ACC112 (cell line): ENCODE measurements at regions not wholly inside any gene's neighbourhood (a gene's known extent, or its start where the extent isn't known, plus 50 kb on each side); places are given as distances from the start of the nearest gene placed in this dataset.
"Not testable (repeated sequence)": the region's sequence is repeated elsewhere in the genome, so short reads cannot be mapped to it uniquely, and the experiment has no call there.

Experiments used
- H2AFZ ChIP-seq: fragments of 200-600 bp; sonication (generic); one replicate; pipeline ENCODE4 v1.6.0; 2017; ENCODE audit warnings: antibody characterized with exemption, low read length; ENCODE audit not compliant: unreplicated experiment
- H3K27ac ChIP-seq: fragments of 200-600 bp; sonication (generic); 2 replicates; pipeline ENCODE4 v1.5.1; 2014; ENCODE audit warnings: low read depth, mild to moderate bottlenecking, antibody characterized with exemption, low read length, moderate library complexity
- H3K27me3 ChIP-seq: fragments of 200-600 bp; sonication (generic); 2 replicates; pipeline ENCODE4 v1.6.1; 2014; ENCODE audit warnings: mild to moderate bottlenecking, antibody characterized with exemption, low read length, moderate library complexity, mixed read lengths; ENCODE audit not compliant: insufficient read depth
- H3K36me3 ChIP-seq: fragments of 200-600 bp; sonication (generic); 2 replicates; pipeline ENCODE4 v1.6.1; 2016; ENCODE audit warnings: mild to moderate bottlenecking, antibody characterized with exemption, low read length, moderate library complexity, mixed read lengths; ENCODE audit not compliant: insufficient read depth
- H3K4me1 ChIP-seq: fragments of 200-600 bp; sonication (generic); one replicate; pipeline ENCODE4 v1.6.1; 2016; ENCODE audit warnings: low read length, mixed read lengths; ENCODE audit not compliant: insufficient read depth, unreplicated experiment, control insufficient read depth
- H3K4me3 ChIP-seq: fragments of 200-600 bp; sonication (generic); 2 replicates; pipeline ENCODE4 v1.5.1; 2014; ENCODE audit warnings: mild to moderate bottlenecking, low read depth, low read length
- H3K79me2 ChIP-seq: fragments of 200-600 bp; sonication (generic); one replicate; pipeline ENCODE4 v1.6.0; 2016; ENCODE audit warnings: low read length; ENCODE audit not compliant: control insufficient read depth, unreplicated experiment, insufficient read depth

- H3K36me3 ChIP-seq: no peaks in the 10 kb centered on the region
- no peaks in the 10 kb centered on the region for H3K79me2 ChIP-seq
- H3K4me1 ChIP-seq: no peaks in the 10 kb centered on the region
- no peaks in the 10 kb centered on the region for H3K27me3 ChIP-seq
- H3K27ac ChIP-seq: no peak overlapping the region
- H3K4me3 ChIP-seq: no peak overlapping the region
- H2AFZ ChIP-seq: no peak overlapping the region
Observed at GRCh38 chr2:53314718-53315117, 452.9 kb upstream of the CHAC2 start.

- H3K4me1 ChIP-seq, H3K27me3 ChIP-seq, H3K79me2 ChIP-seq, H2AFZ ChIP-seq, H3K27ac ChIP-seq, H3K36me3 ChIP-seq, H3K4me3 ChIP-seq: not testable (repeated sequence)
Observed at GRCh38 chr2:53313644-53314043, 454.0 kb upstream of the CHAC2 start.

GRCh38 chr2:53312721-53313120, 454.9 kb upstream of the CHAC2 start:
- no peaks in the 10 kb centered on the region for H3K4me1 ChIP-seq
- H3K27me3 ChIP-seq: no peaks in the 10 kb centered on the region
- H3K79me2 ChIP-seq: no peaks in the 10 kb centered on the region
- no peak overlapping the region for H3K4me3 ChIP-seq
- H2AFZ ChIP-seq: no peak overlapping the region
- H3K27ac ChIP-seq: no peak overlapping the region
- H3K36me3 ChIP-seq: no peaks in the 10 kb centered on the region

- H3K27ac ChIP-seq: no peak overlapping the region
- H3K4me3 ChIP-seq: no peak overlapping the region
- H3K79me2 ChIP-seq: no peaks in the 10 kb centered on the region
- H3K4me1 ChIP-seq: no peaks in the 10 kb centered on the region
- no peaks in the 10 kb centered on the region for H3K36me3 ChIP-seq
- H2AFZ ChIP-seq: no peak overlapping the region
- no peaks in the 10 kb centered on the region for H3K27me3 ChIP-seq
Observed at GRCh38 chr2:53312181-53312580, 455.4 kb upstream of the CHAC2 start.

DNA sequence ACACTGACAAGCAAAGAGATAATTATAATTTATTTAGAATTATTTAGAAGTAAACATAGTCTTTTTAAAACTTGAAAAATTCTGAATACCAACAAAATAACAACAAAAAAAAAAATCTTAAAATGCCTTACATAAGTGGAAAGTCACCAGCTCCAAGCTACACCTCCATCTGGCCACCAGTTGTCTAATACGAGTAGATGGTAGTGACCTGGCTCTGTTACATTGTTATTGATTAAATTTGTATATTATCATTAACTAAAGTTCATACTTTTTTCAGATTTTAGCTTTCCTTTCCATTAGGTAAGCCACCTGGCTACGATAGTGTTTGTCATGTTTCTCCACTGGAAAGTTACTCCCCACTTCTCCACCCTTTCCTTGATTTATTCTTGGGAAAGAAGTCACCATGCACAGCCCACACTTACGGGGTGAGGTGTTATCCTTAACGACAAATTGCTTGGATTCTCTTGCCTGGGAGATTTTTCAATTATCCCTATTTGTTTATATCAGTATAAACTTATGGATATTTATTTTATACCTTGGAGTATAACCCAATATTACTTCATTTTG, 464.5 kb upstream of the CHAC2 start:
- Histone ChIP-seq H3K79me2 (no peaks in the 10 kb centered on the region), H3K36me3 (no peaks in the 10 kb centered on the region), H3K27ac (no peak overlapping the region), H2AFZ (no peak overlapping the region), H3K27me3 (no peaks in the 10 kb centered on the region), H3K4me3 (no peak overlapping the region), H3K4me1 (no peaks in the 10 kb centered on the region)

GRCh38 chr2:53302455-53302854, 465.1 kb upstream of the CHAC2 start:
- Histone ChIP-seq H3K27me3 (no peaks in the 10 kb centered on the region), H2AFZ (no peak overlapping the region), H3K27ac (no peak overlapping the region), H3K4me1 (no peaks in the 10 kb centered on the region), H3K36me3 (no peaks in the 10 kb centered on the region), H3K4me3 (no peak overlapping the region), H3K79me2 (no peaks in the 10 kb centered on the region)

DNA sequence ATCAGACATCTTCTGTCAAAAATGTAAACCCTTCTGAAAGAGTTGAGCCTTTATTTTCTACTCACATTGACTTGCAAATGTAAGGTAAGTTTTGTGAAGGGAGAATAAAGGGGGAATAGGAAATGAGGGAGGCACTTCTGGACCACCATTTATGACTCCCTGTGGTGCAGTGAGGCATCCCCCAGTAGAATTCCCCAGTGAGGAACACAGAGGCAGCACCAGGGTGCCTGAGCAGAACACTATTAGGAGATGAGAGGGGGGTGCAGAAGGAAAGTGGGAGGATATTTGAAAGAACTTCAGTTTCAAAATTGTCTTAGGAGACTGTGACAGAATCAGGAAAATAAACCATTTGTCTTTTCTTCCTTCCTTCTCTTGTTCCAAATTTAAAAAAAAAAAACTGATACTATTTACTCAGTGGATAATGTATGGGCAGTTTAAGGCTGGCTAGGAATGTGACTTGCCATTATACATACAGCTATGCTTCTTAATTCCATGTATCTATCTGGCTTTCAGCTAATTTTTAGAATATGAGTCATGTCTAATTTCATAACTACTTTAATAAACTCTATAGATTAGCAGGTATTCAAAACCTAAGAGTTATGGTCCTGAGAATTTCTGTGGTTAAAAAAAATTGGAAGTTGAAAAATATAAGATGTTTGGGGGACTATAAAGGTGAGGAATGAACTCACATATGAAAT, 478.1 kb upstream of the CHAC2 start:
- no peak overlapping the region for H2AFZ ChIP-seq
- H3K27me3 ChIP-seq: no peaks in the 10 kb centered on the region
- H3K27ac ChIP-seq: no peak overlapping the region
- H3K4me1 ChIP-seq: no peaks in the 10 kb centered on the region
- H3K79me2 ChIP-seq: no peaks in the 10 kb centered on the region
- no peaks in the 10 kb centered on the region for H3K36me3 ChIP-seq
- H3K4me3 ChIP-seq: no peak overlapping the region

DNA sequence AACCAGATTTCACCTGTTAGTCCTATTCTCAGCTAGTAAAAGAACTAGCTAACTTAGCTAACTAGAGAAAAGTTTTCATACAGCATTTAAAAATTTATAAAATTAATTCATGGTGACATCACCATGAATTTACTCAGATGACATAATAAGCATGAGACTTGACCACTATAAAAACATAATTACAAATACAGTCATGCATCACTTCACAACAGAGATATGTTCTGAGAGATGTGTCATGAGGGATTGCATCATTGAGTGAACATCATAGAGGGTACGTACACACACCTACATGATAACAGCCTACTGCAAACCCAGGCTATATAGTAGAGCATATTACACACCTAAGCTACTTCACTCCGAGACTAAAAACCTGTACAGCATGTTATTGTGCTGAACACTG, 481.3 kb upstream of the CHAC2 start:
- Histone ChIP-seq H3K79me2 (no peaks in the 10 kb centered on the region), H3K27me3 (no peaks in the 10 kb centered on the region), H3K4me3 (no peak overlapping the region), H3K27ac (no peak overlapping the region), H2AFZ (no peak overlapping the region), H3K4me1 (no peaks in the 10 kb centered on the region), H3K36me3 (no peaks in the 10 kb centered on the region)

- no peak overlapping the region for H2AFZ ChIP-seq
- H3K27me3 ChIP-seq: peaks cover 14% of the 10 kb centered on the region
- no peaks in the 10 kb centered on the region for H3K79me2 ChIP-seq
- no peaks in the 10 kb centered on the region for H3K4me1 ChIP-seq
- H3K4me3 ChIP-seq: no peak overlapping the region
- no peaks in the 10 kb centered on the region for H3K36me3 ChIP-seq
- no peak overlapping the region for H3K27ac ChIP-seq
Observed at GRCh38 chr2:53275743-53276142, 491.9 kb upstream of the CHAC2 start.

DNA sequence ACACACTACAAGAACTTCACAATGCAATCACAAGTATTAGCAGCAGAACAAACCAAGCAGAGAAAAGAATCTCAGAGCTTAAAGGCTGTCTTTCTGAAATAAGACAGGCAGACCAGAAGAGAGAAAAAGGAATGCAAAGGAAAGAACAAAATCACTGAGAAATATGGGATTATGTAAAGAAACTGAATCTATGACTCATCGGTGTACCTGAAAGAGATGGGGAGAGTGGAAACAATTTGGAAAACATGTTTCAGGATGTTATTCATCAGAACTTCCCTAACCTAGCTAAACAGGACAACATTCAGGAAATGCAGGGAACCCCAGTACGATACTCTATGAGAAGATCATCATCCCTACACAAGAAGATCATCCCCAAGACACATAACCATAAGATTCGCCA, 499.0 kb upstream of the CHAC2 start:
- Histone ChIP-seq H3K27me3 (peaks cover 34% of the 10 kb centered on the region), H3K4me3 (no peak overlapping the region), H3K27ac (no peak overlapping the region), H3K4me1 (no peaks in the 10 kb centered on the region), H3K36me3 (no peaks in the 10 kb centered on the region), H2AFZ (no peak overlapping the region), H3K79me2 (no peaks in the 10 kb centered on the region)

DNA sequence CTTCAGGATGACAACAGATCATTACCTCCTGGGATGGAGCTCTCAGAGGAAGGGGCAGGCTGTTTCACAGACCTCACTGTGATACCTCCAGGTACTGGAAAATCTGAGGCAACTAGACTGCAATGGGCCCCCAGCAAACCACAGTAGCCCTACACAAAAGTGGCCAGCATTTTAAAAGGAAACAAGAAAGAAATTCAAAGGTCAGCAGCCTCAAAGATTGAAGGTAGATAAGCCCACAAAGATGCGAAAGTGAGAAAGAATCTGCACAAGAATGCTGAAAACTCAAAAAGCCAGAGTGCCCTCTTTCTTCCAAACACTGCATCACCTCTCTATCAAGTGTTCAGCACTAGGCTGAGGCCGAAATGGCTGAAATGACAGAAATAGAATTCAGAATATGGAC, 499.5 kb upstream of the CHAC2 start:
- Histone ChIP-seq H3K4me1 (no peaks in the 10 kb centered on the region), H3K27me3 (peaks cover 34% of the 10 kb centered on the region), H2AFZ (no peak overlapping the region), H3K27ac (no peak overlapping the region), H3K36me3 (no peaks in the 10 kb centered on the region), H3K79me2 (no peaks in the 10 kb centered on the region), H3K4me3 (no peak overlapping the region)
